Keratinocyte (primary cell): ENCODE measurements at regions not wholly inside any gene's neighbourhood (a gene's known extent, or its start where the extent isn't known, plus 50 kb on each side); places are given as distances from the start of the nearest gene placed in this dataset.

Experiments used
- DNase-seq: peaks from one replicate; pipeline ENCODE4 v3.0.0-alpha.2; 2011; ENCODE audit warnings: low read depth, missing footprints, low spot score
- FAIRE-seq: peaks from 2 replicates; lab custom pipeline; 2011; peaks lifted over from hg19 to GRCh38; lab: Jason Lieb, UNC
- H2AFZ ChIP-seq: 2 replicates; pipeline ENCODE4 v1.6.0; 2012; ENCODE audit warnings: low read length, control low read depth, inconsistent platforms; ENCODE audit not compliant: control insufficient read depth
- H3K27ac ChIP-seq: 2 replicates; pipeline ENCODE4 v1.5.1; 2011; ENCODE audit warnings: low read length; ENCODE audit not compliant: control insufficient read depth, insufficient read depth
- H3K27me3 ChIP-seq: 3 replicates; pipeline ENCODE4 v1.6.0; 2011; ENCODE audit warnings: low read length; ENCODE audit not compliant: control insufficient read depth, insufficient read depth; ENCODE audit errors: extremely low read depth
- H3K36me3 ChIP-seq, 2 experiments: 2 replicates in 1 of 2; 3 replicates in 1 of 2; pipeline ENCODE4 v1.5.1; 2011; ENCODE audit warnings: low read length in 2 of 2, mild to moderate bottlenecking in 1 of 2; ENCODE audit not compliant: control insufficient read depth in 2 of 2, insufficient read depth in 2 of 2; ENCODE audit errors: extremely low read depth in 1 of 2
- H3K4me1 ChIP-seq: 3 replicates; pipeline ENCODE4 v1.5.1; 2011; ENCODE audit warnings: low read length; ENCODE audit not compliant: control insufficient read depth, insufficient read depth; ENCODE audit errors: extremely low read depth
- H3K4me2 ChIP-seq: 3 replicates; pipeline ENCODE4 v1.6.0; 2011; ENCODE audit warnings: low read depth, low read length; ENCODE audit not compliant: control insufficient read depth, insufficient read depth; ENCODE audit errors: extremely low read depth
- H3K4me3 ChIP-seq, 3 experiments: fragments of 200-600 bp in 1 of 3; sonication (generic) in 1 of 3; 2 replicates in 2 of 3; 3 replicates in 1 of 3; pipeline ENCODE4 v1.5.1; 2011 to 2016; ENCODE audit warnings: low read length in 3 of 3, mild to moderate bottlenecking in 3 of 3, control low read depth in 2 of 3, inconsistent platforms in 1 of 3, low read depth in 1 of 3, mixed read lengths in 1 of 3, mixed run types in 1 of 3, moderate library complexity in 1 of 3; ENCODE audit not compliant: control insufficient read depth in 2 of 3, insufficient read depth in 2 of 3; ENCODE audit errors: extremely low read depth in 1 of 3
- H3K79me2 ChIP-seq: 2 replicates; pipeline ENCODE4 v1.6.0; 2012; ENCODE audit warnings: low read length; ENCODE audit not compliant: control insufficient read depth, insufficient read depth
- H3K9ac ChIP-seq: 3 replicates; pipeline ENCODE4 v1.6.0; 2011; ENCODE audit warnings: low read length; ENCODE audit not compliant: control insufficient read depth, insufficient read depth; ENCODE audit errors: extremely low read depth
- H3K9me1 ChIP-seq: 3 replicates; pipeline ENCODE4 v1.6.0; 2011; ENCODE audit warnings: low read length; ENCODE audit not compliant: control insufficient read depth, insufficient read depth; ENCODE audit errors: extremely low read depth
- H3K9me3 ChIP-seq: 2 replicates; pipeline ENCODE4 v1.5.1; 2012; ENCODE audit warnings: low read depth, low read length; ENCODE audit not compliant: control insufficient read depth
- H4K20me1 ChIP-seq: 3 replicates; pipeline ENCODE4 v1.6.0; 2011; ENCODE audit warnings: low read length; ENCODE audit not compliant: control insufficient read depth, insufficient read depth; ENCODE audit errors: extremely low read depth
- CTCF ChIP-seq, 3 experiments: IDR thresholded peaks in 1 of 3; conservative IDR thresholded peaks in 1 of 3; optimal IDR thresholded peaks in 1 of 3; 2 replicates in 2 of 3; 3 replicates in 1 of 3; pipeline versions ENCODE3 to v1.5.1; 2011; ENCODE audit warnings: low read length in 3 of 3, mild to moderate bottlenecking in 3 of 3, moderate library complexity in 2 of 3, control low read depth in 1 of 3, inconsistent platforms in 1 of 3; ENCODE audit not compliant: insufficient read depth in 2 of 3; ENCODE audit errors: extremely low read depth in 1 of 3
- EZH2 ChIP-seq: IDR thresholded peaks from one replicate; pipeline ENCODE4 v1.6.1; 2012; ENCODE audit warnings: inconsistent platforms, mild to moderate bottlenecking, low read length, moderate library complexity
- dilution Hi-C: fragments of 300-500 bp; cut with MboI; formaldehyde crosslinking; loops from one replicate; pipeline ENCODE4 v1.7.0; 2020; ENCODE audit warnings: low sequenced_read_pairs; ENCODE audit not compliant: extremely low pct_ligation_motif_present

- H3K27me3 ChIP-seq, result no peaks in the 10 kb centered on the region
- no peaks in the 10 kb centered on the region for H4K20me1 ChIP-seq
- peaks cover 8% of the 10 kb centered on the region for H3K9me3 ChIP-seq
- H3K36me3 ChIP-seq, result no peaks in the 10 kb centered on the region
- no peak overlapping the region for H2AFZ ChIP-seq
- H3K9ac ChIP-seq, result no peak overlapping the region
- TF ChIP-seq EZH2, result no peak
- no peak for TF ChIP-seq CTCF (optimal IDR thresholded peaks at IDR 0.05 in 1 of 3, IDR thresholded peaks at IDR 0.05 in 1 of 3, conservative IDR thresholded peaks at IDR 0.05 in 1 of 3; ENCODE audit: extremely low read depth in 1 of 3, insufficient read depth in 2 of 3, low read length in 3 of 3)
- no peaks in the 10 kb centered on the region for H3K9me1 ChIP-seq
- H3K4me3 ChIP-seq, result no peak overlapping the region
- H3K79me2 ChIP-seq, result no peaks in the 10 kb centered on the region
- dilution Hi-C loops, result no loop called here
- DNase-seq, result no peak
- no peak overlapping the region for H3K27ac ChIP-seq
- no peak for FAIRE-seq
- H3K4me2 ChIP-seq, result no peak overlapping the region
- no peaks in the 10 kb centered on the region for H3K4me1 ChIP-seq
Measured at GRCh38 chr19:27851002-27851481, 1361.9 kb downstream of the UQCRFS1 start.

GRCh38 chr19:27846944-27847343 is 1366.0 kb downstream of the UQCRFS1 start:
- no peaks in the 10 kb centered on the region for H3K9me1 ChIP-seq
- no peaks in the 10 kb centered on the region for H3K36me3 ChIP-seq
- no peaks in the 10 kb centered on the region for H3K27me3 ChIP-seq
- no peaks in the 10 kb centered on the region for H4K20me1 ChIP-seq
- H3K9ac ChIP-seq, result no peak overlapping the region
- DNase-seq (no peak), FAIRE-seq (no peak)
- H3K4me2 ChIP-seq, result no peak overlapping the region
- H3K9me3 ChIP-seq, result peaks cover 8% of the 10 kb centered on the region
- dilution Hi-C loops, result no loop called here
- no peak overlapping the region for H3K27ac ChIP-seq
- no peak overlapping the region for H2AFZ ChIP-seq
- TF ChIP-seq EZH2, result no peak
- no peak for TF ChIP-seq CTCF (optimal IDR thresholded peaks at IDR 0.05 in 1 of 3, IDR thresholded peaks at IDR 0.05 in 1 of 3, conservative IDR thresholded peaks at IDR 0.05 in 1 of 3; ENCODE audit: extremely low read depth in 1 of 3, insufficient read depth in 2 of 3, low read length in 3 of 3)
- H3K79me2 ChIP-seq, result no peaks in the 10 kb centered on the region
- no peak overlapping the region for H3K4me3 ChIP-seq
- H3K4me1 ChIP-seq, result no peaks in the 10 kb centered on the region
